HepG2 (cell line): ENCODE measurements at regions not wholly inside any gene's neighbourhood (a gene's known extent, or its start where the extent isn't known, plus 50 kb on each side); places are given as distances from the start of the nearest gene placed in this dataset.

ENCODE experiments used
- ATAC-seq: fragments of 200-7000 bp; cut with Tn5 transposase; 3 replicates; pipeline ENCODE4 v1.9.1; 2020; ENCODE audit warnings: mild to moderate bottlenecking, moderate library complexity
- BruUV-seq: library from RNA; stranded (reverse); fragments of 400-500 nt; replicated peaks from 2 replicates; lab custom pipeline; 2021; lab: Mats Ljungman, UMichigan
- CTCF ChIA-PET: fragments of 300-600 bp; formaldehyde crosslinking; extraction: SDS; loops from one replicate; lab custom pipeline; 2021; ENCODE audit warnings: low total read pairs, inconsistent platforms, low intra/inter-chr PET ratio; lab: Yijun Ruan, JAX
- POLR2A ChIA-PET: fragments of 350-600 bp; sonication (Branson Sonifier 250); formaldehyde crosslinking; loops from one replicate; lab custom pipeline; 2020; ENCODE audit warnings: antibody characterized with exemption, inconsistent platforms; lab: Yijun Ruan, JAX
- DNase-seq: peaks from one replicate; pipeline ENCODE4 v3.0.0-alpha.2; 2015; ENCODE audit warnings: low spot score
- FAIRE-seq: peaks from 3 replicates; lab custom pipeline; 2011; peaks lifted over from hg19 to GRCh38; lab: Jason Lieb, UNC
- H2AFZ ChIP-seq: one replicate; pipeline ENCODE4 v1.6.1; 2011; ENCODE audit warnings: low read length, inconsistent platforms
- H3K27ac ChIP-seq: fragments of 300-600 bp; 3 replicates; pipeline ENCODE4 v1.8.0; 2011; ENCODE audit warnings: mixed run types, mild to moderate bottlenecking, mixed read lengths, low read length, inconsistent platforms; ENCODE audit not compliant: insufficient read depth; ENCODE audit errors: extremely low read length
- H3K27me3 ChIP-seq, 2 experiments: fragments of 200-600 bp in 1 of 2; 2 replicates in 1 of 2; 3 replicates in 1 of 2; pipeline versions ENCODE4 v1.6.0 to v1.8.0; 2011; ENCODE audit warnings: low read length in 2 of 2, mild to moderate bottlenecking in 2 of 2, moderate library complexity in 2 of 2, inconsistent platforms in 1 of 2; ENCODE audit not compliant: insufficient read depth in 2 of 2, control insufficient read depth in 1 of 2
- H3K36me3 ChIP-seq, 2 experiments: fragments of 200-600 bp in 1 of 2; replicated peaks in 1 of 2; 2 replicates in 1 of 2; 3 replicates in 1 of 2; pipeline versions ENCODE4 v1.5.1 to v1.8.0; 2011; ENCODE audit warnings: low read length in 2 of 2, inconsistent platforms in 1 of 2; ENCODE audit not compliant: insufficient read depth in 2 of 2, control insufficient read depth in 1 of 2
- H3K4me1 ChIP-seq: 2 replicates; pipeline ENCODE4 v1.5.1; 2012; ENCODE audit warnings: low read length, inconsistent platforms; ENCODE audit not compliant: insufficient read depth
- H3K4me2 ChIP-seq: 2 replicates; pipeline ENCODE4 v1.6.0; 2011; ENCODE audit warnings: low read depth, low read length, inconsistent platforms
- H3K4me3 ChIP-seq, 3 experiments: fragments of 200-600 bp in 1 of 3; sonication (generic), shearing (Covaris generic) in 1 of 3; replicated peaks in 1 of 3; 2 replicates each; pipeline ENCODE4 v1.5.1; 2011 to 2016; ENCODE audit warnings: low read length in 3 of 3, inconsistent platforms in 2 of 3, low read depth in 2 of 3, mild to moderate bottlenecking in 2 of 3, control low read depth in 1 of 3, mixed read lengths in 1 of 3; ENCODE audit not compliant: insufficient read depth in 1 of 3
- H3K79me2 ChIP-seq: one replicate; pipeline ENCODE4 v1.6.1; 2011; ENCODE audit warnings: low read length, inconsistent platforms; ENCODE audit not compliant: insufficient read depth
- H3K9ac ChIP-seq: 2 replicates; pipeline ENCODE4 v1.6.0; 2011; ENCODE audit warnings: mild to moderate bottlenecking, low read depth, low read length, inconsistent platforms; ENCODE audit not compliant: insufficient read depth
- H3K9me3 ChIP-seq: 2 replicates; pipeline ENCODE4 v1.5.1; 2012; ENCODE audit warnings: mild to moderate bottlenecking, low read length
- H4K20me1 ChIP-seq: 2 replicates; pipeline ENCODE4 v1.6.0; 2011; ENCODE audit warnings: inconsistent platforms, mild to moderate bottlenecking, low read length, moderate library complexity; ENCODE audit not compliant: insufficient read depth
- BCLAF1 ChIP-seq: fragments of 450-650 bp; IDR thresholded peaks from 2 replicates; pipeline ENCODE4 v1.6.1; 2017; ENCODE audit warnings: mild to moderate bottlenecking
- BORCS8-MEF2B ChIP-seq: sonication (generic); formaldehyde crosslinking; IDR thresholded peaks from 2 replicates; pipeline ENCODE4 v1.8.0; 2022; ENCODE audit warnings: mild to moderate bottlenecking, missing genetic modification reagents
- BRD4 ChIP-seq: sonication (generic); formaldehyde crosslinking; IDR thresholded peaks from 2 replicates; pipeline ENCODE4 v1.4.0; 2020; ENCODE audit warnings: missing genetic modification reagents
- CREB1 ChIP-seq, 2 experiments: fragments of 450-650 bp in 1 of 2; IDR thresholded peaks; 2 replicates each; pipeline ENCODE4 v1.6.1; 2016 to 2017; ENCODE audit warnings: control low read depth in 1 of 2, mild to moderate bottlenecking in 1 of 2, missing compliant biosample characterization in 1 of 2, missing genetic modification characterization in 1 of 2
- HDAC2 ChIP-seq: sonication (generic); formaldehyde crosslinking; IDR thresholded peaks from 2 replicates; pipeline ENCODE4 v1.4.0; 2020; ENCODE audit warnings: missing genetic modification reagents
- MEF2D ChIP-seq: sonication (generic); formaldehyde crosslinking; IDR thresholded peaks from 2 replicates; pipeline ENCODE4 v1.5.1; 2020; ENCODE audit warnings: mild to moderate bottlenecking, missing genetic modification reagents
- REPIN1 ChIP-seq: sonication (generic); formaldehyde crosslinking; IDR thresholded peaks from 2 replicates; pipeline ENCODE4 v1.8.0; 2022; ENCODE audit warnings: missing genetic modification reagents, low read depth, mild to moderate bottlenecking, borderline replicate concordance
- SP4 ChIP-seq: sonication (generic); formaldehyde crosslinking; IDR thresholded peaks from 2 replicates; pipeline ENCODE4 v1.8.1; 2023; ENCODE audit warnings: mild to moderate bottlenecking, missing genetic modification reagents
- TARDBP ChIP-seq: sonication (generic); formaldehyde crosslinking; IDR thresholded peaks from 2 replicates; pipeline ENCODE4 v1.8.0; 2022; ENCODE audit warnings: mild to moderate bottlenecking, missing genetic modification reagents
- TGIF2 ChIP-seq: IDR thresholded peaks from 2 replicates; pipeline ENCODE4 v1.6.1; 2016; ENCODE audit warnings: control low read depth, missing compliant biosample characterization
- TOPORS ChIP-seq: sonication (generic); formaldehyde crosslinking; IDR thresholded peaks from 2 replicates; pipeline ENCODE4 v1.8.0; 2023; ENCODE audit warnings: mild to moderate bottlenecking, missing genetic modification reagents
- ZNF7 ChIP-seq: IDR thresholded peaks from 2 replicates; pipeline ENCODE4 v1.6.1; 2016; ENCODE audit warnings: missing biosample characterization, missing genetic modification reagents
- ZNF83 ChIP-seq: sonication (generic); formaldehyde crosslinking; IDR thresholded peaks from 2 replicates; pipeline ENCODE4 v1.4.0; 2020; ENCODE audit warnings: missing genetic modification reagents, mild to moderate bottlenecking, borderline replicate concordance
- ZSCAN22 ChIP-seq: sonication (generic); formaldehyde crosslinking; IDR thresholded peaks from 2 replicates; pipeline ENCODE4 v1.4.0; 2020; ENCODE audit warnings: mild to moderate bottlenecking, missing genetic modification reagents
- WGBS: methylation state at CpG from one replicate; pipeline ENCODE4 v1.1.6; 2017; ENCODE audit warnings: low lambda C conversion rate; 5-methylcytosine and 5-hydroxymethylcytosine counted together
- in situ Hi-C: cut with HindIII; loops from 2 replicates; pipeline ENCODE4 v1.10.0; 2017; ENCODE audit warnings: low pct_unique_long_range_greater_than_20kb; ENCODE audit not compliant: extremely low pct_ligation_motif_present
- intact Hi-C: fragments of 100-400 bp; cut with micrococcal nuclease; formaldehyde crosslinking; loops from one replicate; pipeline ENCODE4 v1.10.0; 2022; ENCODE audit not compliant: unreplicated experiment
- TF ChIP-seq, protein P1 (sequence below): sonication (generic); formaldehyde crosslinking; IDR thresholded peaks from 2 replicates; pipeline ENCODE4 v1.9.0; 2022; ENCODE audit warnings: low read depth, missing genetic modification reagents
- TF ChIP-seq, protein P2 (sequence below): IDR thresholded peaks from 2 replicates; pipeline ENCODE4 v1.4.0; 2020; ENCODE audit warnings: mild to moderate bottlenecking, missing genetic modification reagents

DNA sequence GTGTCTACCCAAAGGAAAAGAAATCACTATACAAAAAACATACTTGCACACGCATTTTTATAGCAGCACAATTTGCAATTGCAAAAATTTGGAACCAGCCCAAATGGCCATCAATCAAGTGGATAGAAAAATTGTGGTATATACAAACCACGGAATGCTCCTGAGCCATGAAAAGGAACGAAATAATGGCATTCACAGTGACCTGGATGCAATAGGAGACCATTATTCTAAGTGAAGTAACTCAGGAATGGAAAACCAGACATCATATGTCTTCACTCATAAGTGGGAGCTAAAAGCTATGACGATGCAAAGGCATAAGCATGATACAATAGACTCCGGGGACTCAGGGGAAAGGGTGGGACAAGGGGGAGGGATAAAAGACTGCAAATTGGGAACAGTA, 78.4 kb downstream of the ENC1 start:
- no peaks in the 10 kb centered on the region for H3K79me2 ChIP-seq
- FAIRE-seq (no peak), ATAC-seq (no peak), DNase-seq (no peak)
- peaks cover 16% of the 10 kb centered on the region for H3K4me1 ChIP-seq
- intact Hi-C loops, result no loop called here
- no peaks in the 10 kb centered on the region for H3K9me3 ChIP-seq
- no TSS peak for BruUV-seq
- ChIA-PET CTCF (no interaction called here), POLR2A (no interaction called here)
- H3K27me3 ChIP-seq, result no peaks in the 10 kb centered on the region
- WGBS, result 81% methylated on average over 5 of the region's 5 CpGs
- in situ Hi-C loops, result no loop called here
- no peak overlapping the region for H2AFZ ChIP-seq
- H3K9ac ChIP-seq, result no peak overlapping the region
- no peak overlapping the region for H3K4me2 ChIP-seq
- no peak overlapping the region for H3K27ac ChIP-seq
- H3K4me3 ChIP-seq, result no peak overlapping the region
- H3K36me3 ChIP-seq, result no peaks in the 10 kb centered on the region
- no peaks in the 10 kb centered on the region for H4K20me1 ChIP-seq
- TF ChIP-seq TOPORS (CRISPR knock-in tag), result no peak
- no peak for TF ChIP-seq ZNF83
- no peak for TF ChIP-seq ZNF7 (CRISPR knock-in tag)
- TF ChIP-seq, protein P1, sequence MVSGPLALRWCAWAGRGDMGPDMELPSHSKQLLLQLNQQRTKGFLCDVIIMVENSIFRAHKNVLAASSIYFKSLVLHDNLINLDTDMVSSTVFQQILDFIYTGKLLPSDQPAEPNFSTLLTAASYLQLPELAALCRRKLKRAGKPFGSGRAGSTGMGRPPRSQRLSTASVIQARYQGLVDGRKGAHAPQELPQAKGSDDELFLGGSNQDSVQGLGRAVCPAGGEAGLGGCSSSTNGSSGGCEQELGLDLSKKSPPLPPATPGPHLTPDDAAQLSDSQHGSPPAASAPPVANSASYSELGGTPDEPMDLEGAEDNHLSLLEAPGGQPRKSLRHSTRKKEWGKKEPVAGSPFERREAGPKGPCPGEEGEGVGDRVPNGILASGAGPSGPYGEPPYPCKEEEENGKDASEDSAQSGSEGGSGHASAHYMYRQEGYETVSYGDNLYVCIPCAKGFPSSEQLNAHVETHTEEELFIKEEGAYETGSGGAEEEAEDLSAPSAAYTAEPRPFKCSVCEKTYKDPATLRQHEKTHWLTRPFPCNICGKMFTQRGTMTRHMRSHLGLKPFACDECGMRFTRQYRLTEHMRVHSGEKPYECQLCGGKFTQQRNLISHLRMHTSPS, result no peak
- no peak for TF ChIP-seq ZSCAN22
- TF ChIP-seq SP4 (CRISPR knock-in tag), result no peak
- no peak for TF ChIP-seq CREB1 (IDR thresholded peaks at IDR 0.05)
- TF ChIP-seq CREB1 (CRISPR knock-in tag; IDR thresholded peaks at IDR 0.05), result no peak
- no peak for TF ChIP-seq HDAC2 (CRISPR knock-in tag)
- TF ChIP-seq BORCS8-MEF2B, result no peak
- no peak for TF ChIP-seq REPIN1 (CRISPR knock-in tag)
- TF ChIP-seq TARDBP (CRISPR knock-in tag), result no peak
- TF ChIP-seq, protein P2, sequence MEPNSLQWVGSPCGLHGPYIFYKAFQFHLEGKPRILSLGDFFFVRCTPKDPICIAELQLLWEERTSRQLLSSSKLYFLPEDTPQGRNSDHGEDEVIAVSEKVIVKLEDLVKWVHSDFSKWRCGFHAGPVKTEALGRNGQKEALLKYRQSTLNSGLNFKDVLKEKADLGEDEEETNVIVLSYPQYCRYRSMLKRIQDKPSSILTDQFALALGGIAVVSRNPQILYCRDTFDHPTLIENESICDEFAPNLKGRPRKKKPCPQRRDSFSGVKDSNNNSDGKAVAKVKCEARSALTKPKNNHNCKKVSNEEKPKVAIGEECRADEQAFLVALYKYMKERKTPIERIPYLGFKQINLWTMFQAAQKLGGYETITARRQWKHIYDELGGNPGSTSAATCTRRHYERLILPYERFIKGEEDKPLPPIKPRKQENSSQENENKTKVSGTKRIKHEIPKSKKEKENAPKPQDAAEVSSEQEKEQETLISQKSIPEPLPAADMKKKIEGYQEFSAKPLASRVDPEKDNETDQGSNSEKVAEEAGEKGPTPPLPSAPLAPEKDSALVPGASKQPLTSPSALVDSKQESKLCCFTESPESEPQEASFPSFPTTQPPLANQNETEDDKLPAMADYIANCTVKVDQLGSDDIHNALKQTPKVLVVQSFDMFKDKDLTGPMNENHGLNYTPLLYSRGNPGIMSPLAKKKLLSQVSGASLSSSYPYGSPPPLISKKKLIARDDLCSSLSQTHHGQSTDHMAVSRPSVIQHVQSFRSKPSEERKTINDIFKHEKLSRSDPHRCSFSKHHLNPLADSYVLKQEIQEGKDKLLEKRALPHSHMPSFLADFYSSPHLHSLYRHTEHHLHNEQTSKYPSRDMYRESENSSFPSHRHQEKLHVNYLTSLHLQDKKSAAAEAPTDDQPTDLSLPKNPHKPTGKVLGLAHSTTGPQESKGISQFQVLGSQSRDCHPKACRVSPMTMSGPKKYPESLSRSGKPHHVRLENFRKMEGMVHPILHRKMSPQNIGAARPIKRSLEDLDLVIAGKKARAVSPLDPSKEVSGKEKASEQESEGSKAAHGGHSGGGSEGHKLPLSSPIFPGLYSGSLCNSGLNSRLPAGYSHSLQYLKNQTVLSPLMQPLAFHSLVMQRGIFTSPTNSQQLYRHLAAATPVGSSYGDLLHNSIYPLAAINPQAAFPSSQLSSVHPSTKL (CRISPR knock-in tag), result no peak
- TF ChIP-seq BCLAF1, result no peak
- no peak for TF ChIP-seq MEF2D
- TF ChIP-seq BRD4 (CRISPR knock-in tag), result no peak
- no peak for TF ChIP-seq TGIF2 (CRISPR knock-in tag)
